NCI-H526 treated with DMSO at 0.1 percent for 48 hours (cell line): ENCODE measurements at regions not wholly inside any gene's neighbourhood (a gene's known extent, or its start where the extent isn't known, plus 50 kb on each side); places are given as distances from the start of the nearest gene placed in this dataset.
A peak's percentile ranks its signal among the peaks of the same experiment; 100 is the strongest.
"Not testable (repeated sequence)": the region's sequence is repeated elsewhere in the genome, so short reads cannot be mapped to it uniquely, and the experiment has no call there.

Experiments used
- DNase-seq: peaks from one replicate; lab custom pipeline; 2025; lab: John Stamatoyannopoulos, UW

GRCh38 chr20:2203436-2203835, 92.4 kb upstream of the TGM3 start:
- DNase-seq: no peak

GRCh38 chr20:2204021-2204420, 91.8 kb upstream of the TGM3 start:
- DNase-seq: no peak

GRCh38 chr20:2206957-2207769, 88.6 kb upstream of the TGM3 start:
- peak; percentile 51 for DNase-seq

GRCh38 chr20:2207770-2208097, 88.1 kb upstream of the TGM3 start:
- no peak for DNase-seq

- DNase-seq: no peak
Observed at GRCh38 chr20:2208897-2209296, 86.9 kb upstream of the TGM3 start.

- DNase-seq: no peak
Observed at GRCh38 chr20:2210646-2211552, 84.9 kb upstream of the TGM3 start.

- DNase-seq: no peak
Observed at GRCh38 chr20:2212456-2213015, 83.3 kb upstream of the TGM3 start.

- no peak for DNase-seq
Observed at GRCh38 chr20:2213401-2213800, 82.4 kb upstream of the TGM3 start.

- DNase-seq: no peak
Observed at GRCh38 chr20:2217857-2218539, 77.8 kb upstream of the TGM3 start.

- no peak for DNase-seq
Observed at GRCh38 chr20:2219481-2220006, 76.3 kb upstream of the TGM3 start.

GRCh38 chr20:2220298-2220697, 75.5 kb upstream of the TGM3 start:
- no peak for DNase-seq

GRCh38 chr20:2221921-2222320, 73.9 kb upstream of the TGM3 start:
- DNase-seq: no peak

GRCh38 chr20:2223558-2224367, 72.0 kb upstream of the TGM3 start:
- no peak for DNase-seq

- DNase-seq: no peak
Observed at GRCh38 chr20:2224368-2224639, 71.5 kb upstream of the TGM3 start.

GRCh38 chr20:2227285-2227684, 68.5 kb upstream of the TGM3 start:
- not testable (repeated sequence) for DNase-seq

GRCh38 chr20:2227861-2228260, 67.9 kb upstream of the TGM3 start:
- no peak for DNase-seq

- DNase-seq: no peak
Observed at GRCh38 chr20:2228926-2229325, 66.9 kb upstream of the TGM3 start.

- DNase-seq: no peak
Observed at GRCh38 chr20:2230726-2231488, 64.9 kb upstream of the TGM3 start.

GRCh38 chr20:2231701-2232100, 64.1 kb upstream of the TGM3 start:
- DNase-seq: no peak

GRCh38 chr20:2234598-2235191, 61.1 kb upstream of the TGM3 start:
- no peak for DNase-seq
